AG04450 (cell line): ENCODE measurements at regions not wholly inside any gene's neighbourhood (a gene's known extent, or its start where the extent isn't known, plus 50 kb on each side); places are given as distances from the start of the nearest gene placed in this dataset.

ENCODE experiments used
- CTCF ChIA-PET: fragments of 300-600, 350-600 bp; formaldehyde crosslinking; extraction: SDS; loops from one replicate; lab custom pipeline; 2022; ENCODE audit warnings: antibody characterized with exemption, inconsistent platforms; lab: Charles Lee
- POLR2A ChIA-PET: fragments of 350-600 bp; formaldehyde crosslinking; extraction: SDS; loops from one replicate; lab custom pipeline; 2021; ENCODE audit warnings: antibody characterized with exemption, inconsistent platforms; lab: Yijun Ruan, JAX
- DNase-seq: peaks from one replicate; pipeline ENCODE4 v3.0.0-alpha.2; 2011; ENCODE audit warnings: low read depth, low spot score
- H3K27ac ChIP-seq: one replicate; pipeline ENCODE4 v1.5.1; 2012; ENCODE audit warnings: low read depth, low read length, control low read depth
- H3K27me3 ChIP-seq: one replicate; pipeline ENCODE4 v1.6.0; 2012; ENCODE audit warnings: low read length; ENCODE audit not compliant: control insufficient read depth, insufficient read depth
- H3K4me3 ChIP-seq: 2 replicates; pipeline ENCODE4 v1.5.1; 2011; ENCODE audit warnings: mild to moderate bottlenecking, low read depth, low read length, control low read depth
- H3K9me3 ChIP-seq: 2 replicates; pipeline ENCODE4 v1.5.1; 2012; ENCODE audit warnings: low read length; ENCODE audit not compliant: control insufficient read depth, insufficient read depth
- CTCF ChIP-seq: IDR thresholded peaks from 2 replicates; pipeline ENCODE4 v1.5.1; 2011; ENCODE audit warnings: low read depth, low read length, control low read depth, inconsistent platforms

GRCh38 chr11:115017529-115017928, 339.2 kb downstream of the NXPE2 start:
- H3K9me3 ChIP-seq = no peaks in the 10 kb centered on the region
- no peak for TF ChIP-seq CTCF
- DNase-seq = no peak
- no peak overlapping the region for H3K4me3 ChIP-seq
- CTCF ChIA-PET = no interaction called here
- no peak overlapping the region for H3K27ac ChIP-seq
- POLR2A ChIA-PET = no interaction called here
- no peaks in the 10 kb centered on the region for H3K27me3 ChIP-seq

DNA sequence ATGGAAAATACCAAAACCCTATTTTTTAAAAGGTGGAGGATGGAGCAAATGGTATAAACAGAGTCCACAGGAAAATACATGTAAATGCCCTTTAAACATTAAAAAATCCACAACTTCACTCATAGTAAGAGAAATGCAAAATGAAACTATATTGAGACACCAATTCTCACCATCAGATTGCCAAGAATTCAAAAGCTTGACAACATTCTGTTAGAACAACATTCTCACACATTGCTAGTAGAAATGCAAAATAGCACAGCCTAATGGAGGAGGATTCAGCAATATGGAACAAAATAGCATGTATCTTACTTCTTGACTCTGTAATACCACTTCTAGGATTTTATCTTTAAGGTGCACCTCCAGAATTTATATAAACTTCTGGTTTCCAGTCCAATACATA, 351.8 kb downstream of the NXPE2 start:
- no peaks in the 10 kb centered on the region for H3K9me3 ChIP-seq
- H3K27ac ChIP-seq = no peak overlapping the region
- no peak for TF ChIP-seq CTCF
- CTCF ChIA-PET = interaction anchor here (0.5 kb wide), 1 partner anchor 1251 kb away, joined by 6 read pairs; no protein-coding TSS in a partner anchor
- no peak for DNase-seq
- H3K4me3 ChIP-seq = no peak overlapping the region
- H3K27me3 ChIP-seq = no peaks in the 10 kb centered on the region
- POLR2A ChIA-PET = no interaction called here

DNA sequence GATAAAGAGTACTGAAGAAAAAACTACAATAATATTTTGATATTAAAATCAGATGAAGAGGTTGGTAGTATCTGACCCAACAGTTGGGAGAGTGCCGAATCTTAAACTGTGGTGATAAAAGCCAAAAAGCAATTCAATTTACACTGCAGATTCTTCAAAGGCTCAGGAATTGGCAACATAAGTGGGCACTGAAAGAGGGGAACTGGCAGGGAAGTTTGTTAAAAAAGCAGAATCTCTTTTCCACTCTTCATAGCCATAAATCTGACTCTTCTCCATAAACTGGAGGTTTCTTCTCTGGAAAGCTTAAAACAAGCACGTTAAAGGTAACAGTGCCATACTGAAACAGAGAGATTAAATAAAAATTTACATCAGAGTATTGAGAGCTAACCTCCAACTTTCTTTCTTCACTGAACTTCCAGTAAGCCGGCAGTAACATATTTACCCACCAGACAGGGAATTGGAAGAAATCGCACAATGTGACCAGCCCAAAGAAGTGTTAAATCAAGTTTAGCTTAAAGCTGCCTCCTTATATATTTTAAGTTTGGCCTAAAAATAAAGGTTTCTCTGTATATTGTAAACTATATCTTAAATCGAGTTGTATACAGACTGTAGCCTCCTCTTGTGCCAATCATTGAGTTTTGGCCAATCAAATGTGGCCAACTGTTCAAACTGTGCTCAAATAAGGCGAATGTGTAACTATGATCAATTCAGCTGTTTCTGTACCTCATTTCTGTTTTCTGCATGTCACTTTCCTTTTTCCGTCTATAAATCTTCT, 358.3 kb downstream of the NXPE2 start:
- Histone ChIP-seq H3K27me3 (no peaks in the 10 kb centered on the region), H3K4me3 (no peak overlapping the region), H3K9me3 (no peaks in the 10 kb centered on the region), H3K27ac (no peak overlapping the region)
- ChIA-PET POLR2A (no interaction called here), CTCF (no interaction called here)
- no peak for DNase-seq
- no peak for TF ChIP-seq CTCF

DNA sequence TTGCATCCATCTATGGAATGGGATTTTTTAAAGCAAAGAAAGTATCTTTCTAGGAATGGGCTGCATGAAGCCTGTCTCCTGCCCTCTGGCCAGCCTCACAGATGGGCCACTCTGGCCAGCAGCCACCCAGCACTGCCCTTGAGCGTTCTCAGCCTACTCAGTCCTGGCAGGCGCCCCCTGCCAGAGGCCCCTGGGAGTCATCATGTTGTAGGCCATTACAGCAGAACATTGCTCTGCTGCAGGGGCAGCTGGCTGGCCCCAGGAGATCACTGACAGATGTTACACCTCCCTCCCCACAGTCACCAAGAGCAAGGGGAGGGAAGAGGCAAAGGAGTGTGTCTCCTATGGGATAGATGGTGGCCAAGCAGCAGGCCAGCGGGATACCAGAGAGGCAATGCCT, 363.7 kb downstream of the NXPE2 start:
- Histone ChIP-seq H3K27me3 (no peaks in the 10 kb centered on the region), H3K9me3 (no peaks in the 10 kb centered on the region), H3K27ac (no peak overlapping the region), H3K4me3 (no peak overlapping the region)
- TF ChIP-seq CTCF = no peak
- ChIA-PET CTCF (no interaction called here), POLR2A (no interaction called here)
- DNase-seq = no peak

DNA sequence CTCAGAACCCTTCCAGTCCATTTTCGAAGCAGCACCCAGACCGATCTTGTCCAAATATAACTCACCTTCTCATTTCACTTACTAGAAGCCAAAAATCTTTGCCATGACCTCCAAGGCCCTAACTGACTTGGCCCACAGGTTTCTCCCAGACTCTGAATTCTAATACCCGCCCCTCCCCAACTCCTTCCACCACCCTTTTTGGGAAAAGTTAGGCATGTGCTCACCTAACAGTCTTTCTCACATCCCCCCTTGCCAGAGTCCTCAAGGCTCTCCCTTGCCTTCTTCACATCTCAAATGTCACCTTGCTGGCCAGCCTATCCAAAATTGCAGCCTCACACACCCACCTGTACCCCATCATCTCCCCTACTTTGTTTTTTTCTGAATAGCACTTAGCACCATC, 369.3 kb downstream of the NXPE2 start:
- POLR2A ChIA-PET = no interaction called here
- H3K9me3 ChIP-seq = no peaks in the 10 kb centered on the region

More for the DNA sequence above, 369.3 kb downstream of the NXPE2 start:
- no peak overlapping the region for H3K27ac ChIP-seq
- H3K27me3 ChIP-seq = no peaks in the 10 kb centered on the region
- no peak for TF ChIP-seq CTCF
- no peak overlapping the region for H3K4me3 ChIP-seq
- CTCF ChIA-PET = no interaction called here
- DNase-seq = no peak
